GM19468 (cell line): ENCODE measurements at regions not wholly inside any gene's neighbourhood (a gene's known extent, or its start where the extent isn't known, plus 50 kb on each side); places are given as distances from the start of the nearest gene placed in this dataset.
"Not testable (repeated sequence)": the region's sequence is repeated elsewhere in the genome, so short reads cannot be mapped to it uniquely, and the experiment has no call there.

ENCODE experiments used
- ATAC-seq: cut with Tn5 transposase; IDR thresholded peaks from one replicate; pipeline ENCODE4 v1.9.1; 2021; ENCODE audit warnings: mild to moderate bottlenecking, moderate library complexity, moderate number of reproducible peaks; ENCODE audit not compliant: unreplicated experiment; ENCODE audit errors: extremely low read depth

- ATAC-seq = no peak
Observed at GRCh38 chr1:219325368-219325742, 151.7 kb downstream of the LYPLAL1 start.

DNA sequence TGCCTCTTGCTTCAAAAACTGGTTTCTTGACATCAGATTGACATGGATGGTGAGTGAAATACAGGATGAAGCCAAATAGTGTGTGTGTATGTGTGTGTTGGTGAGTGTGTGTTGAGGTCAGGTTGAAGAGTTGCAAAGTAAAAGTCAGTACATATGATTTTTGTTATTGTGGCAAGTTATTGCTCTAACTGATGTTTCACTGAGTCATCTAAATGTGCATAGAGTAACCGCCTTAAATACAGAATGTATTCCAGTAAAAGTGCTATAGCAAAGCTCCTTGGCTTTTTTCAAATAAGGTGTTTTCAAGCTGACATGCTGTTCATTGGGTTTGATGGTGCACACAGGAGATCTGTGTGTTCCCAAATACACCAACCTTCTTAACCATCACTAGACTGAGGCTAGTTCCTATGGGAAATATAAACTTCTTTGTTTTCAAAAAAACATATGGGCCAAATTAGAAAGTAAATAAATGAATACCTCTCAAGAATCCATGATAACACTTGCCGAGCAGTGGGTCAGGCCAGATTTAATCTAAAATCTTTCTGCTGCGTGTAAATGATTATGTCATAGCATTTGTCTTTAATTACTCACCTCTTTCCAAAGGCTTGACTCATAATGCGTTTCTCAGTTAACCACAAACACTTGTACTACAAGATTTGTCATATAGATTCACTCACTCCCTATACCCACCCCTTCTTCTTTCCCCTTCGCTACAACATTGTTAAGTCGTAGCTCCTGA, 151.1 kb downstream of the LYPLAL1 start:
- ATAC-seq = no peak

- no peak for ATAC-seq
Observed at GRCh38 chr1:219324171-219324570, 150.5 kb downstream of the LYPLAL1 start.

DNA sequence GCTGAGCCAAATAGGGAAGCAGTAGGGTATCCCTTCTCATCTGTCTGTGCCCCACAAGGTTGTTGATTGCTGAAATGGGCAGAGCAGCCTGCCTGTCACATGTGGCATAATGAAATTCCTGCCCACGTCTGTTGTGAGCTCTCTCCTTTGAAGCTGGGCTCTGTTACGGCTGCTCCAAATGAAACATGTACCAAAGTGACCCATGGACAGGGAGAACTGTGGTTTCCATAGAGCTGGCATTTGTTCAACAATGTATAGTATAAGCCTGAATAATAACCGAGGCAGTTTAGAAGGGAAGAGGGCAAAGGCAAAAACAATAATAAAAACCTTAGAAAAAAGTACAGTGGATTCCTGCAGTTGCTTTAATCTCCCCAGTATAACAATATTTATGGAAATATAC, 149.7 kb downstream of the LYPLAL1 start:
- ATAC-seq = no peak

DNA sequence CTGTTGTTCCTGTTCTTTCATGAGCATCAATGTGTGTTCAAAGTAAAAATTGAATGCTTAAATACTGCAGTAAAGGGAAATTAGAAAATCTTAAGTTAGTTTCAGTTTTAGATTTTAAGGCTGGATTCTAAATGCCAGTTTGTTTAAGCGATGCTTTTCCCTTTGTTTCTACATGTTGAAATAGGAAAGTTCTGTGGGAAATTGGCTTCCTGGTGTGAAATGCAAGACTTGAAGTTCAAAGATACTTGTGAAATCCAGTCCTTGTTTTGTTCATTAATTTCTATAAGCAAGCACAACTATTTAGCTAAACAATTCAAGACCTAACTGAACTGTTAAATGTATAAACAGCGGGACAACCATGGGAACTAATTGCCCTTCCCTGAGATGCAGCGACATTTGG, 149.1 kb downstream of the LYPLAL1 start:
- ATAC-seq = no peak

DNA sequence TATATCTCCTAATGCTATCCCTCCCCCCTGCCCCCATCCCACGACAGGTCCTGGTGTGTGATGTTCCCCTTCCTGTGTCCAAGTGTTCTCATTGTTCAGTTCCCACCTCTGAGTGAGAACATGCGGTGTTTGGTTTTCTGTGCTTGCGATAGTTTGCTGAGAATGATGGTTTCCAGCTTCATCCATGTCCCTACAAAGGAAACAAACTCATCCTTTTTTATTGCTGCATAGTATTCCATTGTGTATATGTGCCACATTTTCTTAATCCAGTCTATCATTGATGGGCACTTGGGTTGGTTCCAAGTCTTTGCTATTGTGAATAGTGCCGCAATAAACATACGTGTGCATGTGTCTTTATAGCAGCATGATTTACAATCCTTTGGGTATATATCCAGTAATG, 146.9 kb downstream of the LYPLAL1 start:
- ATAC-seq = not testable (repeated sequence)

- ATAC-seq = no peak
Observed at GRCh38 chr1:219318826-219319225, 145.1 kb downstream of the LYPLAL1 start.

- no peak for ATAC-seq
Observed at GRCh38 chr1:219317762-219318353, 144.2 kb downstream of the LYPLAL1 start.

- ATAC-seq = no peak
Observed at GRCh38 chr1:219316066-219316465, 142.4 kb downstream of the LYPLAL1 start.

GRCh38 chr1:219313961-219314360, 140.3 kb downstream of the LYPLAL1 start:
- ATAC-seq = no peak

DNA sequence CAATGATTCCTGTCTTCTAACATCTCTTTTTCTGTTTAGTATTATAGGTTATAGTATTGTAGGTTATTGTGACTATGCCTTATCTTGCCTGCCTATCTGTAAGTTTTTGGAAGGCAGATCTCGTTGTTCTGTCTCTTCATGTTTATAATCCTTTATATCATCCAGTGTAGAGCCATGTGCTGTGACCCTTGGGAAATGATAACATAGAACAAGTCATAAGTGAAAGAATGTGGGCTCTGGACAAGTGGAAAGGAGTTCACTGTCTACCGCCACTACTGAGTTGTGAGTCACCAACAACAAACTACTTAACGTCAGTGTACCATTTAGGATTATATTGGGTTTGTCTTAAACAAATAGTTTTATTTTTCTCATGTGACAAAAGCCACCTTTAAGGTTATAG, 139.3 kb downstream of the LYPLAL1 start:
- no peak for ATAC-seq

DNA sequence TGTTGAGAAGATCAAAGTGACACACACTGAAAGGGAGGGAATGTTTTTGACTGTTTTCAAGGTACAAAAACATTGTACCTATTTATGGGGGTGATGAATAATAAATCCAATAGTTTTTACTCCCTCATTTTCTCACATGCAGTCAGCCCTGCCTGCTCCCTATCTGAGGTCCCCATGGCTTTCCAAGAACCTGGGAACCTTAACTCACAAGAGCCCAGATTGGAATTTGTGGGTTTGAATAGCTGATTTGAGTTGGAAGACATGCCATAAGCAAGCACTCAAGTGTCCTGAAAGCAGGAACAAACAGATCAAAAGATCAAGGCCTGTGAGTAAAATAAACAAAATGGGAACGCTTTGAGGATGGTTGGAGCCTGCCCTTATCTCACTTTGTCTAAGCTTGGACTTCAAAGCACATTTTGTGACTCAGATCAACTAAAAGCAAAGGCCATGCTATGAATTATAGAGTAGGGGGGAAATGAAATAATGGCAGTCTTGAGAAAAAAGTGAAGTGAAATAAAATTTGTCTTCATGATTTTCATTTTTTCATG, 136.6 kb downstream of the LYPLAL1 start:
- ATAC-seq = no peak

DNA sequence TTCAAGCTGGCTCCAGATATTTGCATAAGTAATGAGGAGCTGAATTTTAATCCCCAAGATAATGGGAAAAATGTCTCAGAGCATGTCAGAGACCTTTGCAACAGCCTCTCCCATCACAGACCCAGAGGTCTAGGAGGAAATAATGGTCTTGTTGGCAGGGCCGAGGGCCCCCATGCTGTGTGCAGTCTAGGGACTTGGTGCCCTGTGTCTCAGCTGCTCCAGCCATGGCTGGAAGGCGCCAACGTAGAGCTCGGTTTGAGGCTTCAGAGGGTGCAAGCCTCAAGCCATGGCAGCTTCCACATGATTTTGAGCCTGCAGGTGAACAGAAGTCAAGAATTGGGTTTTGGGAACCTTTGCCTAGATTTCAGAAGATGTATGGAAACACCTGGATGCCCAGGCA, 134.7 kb downstream of the LYPLAL1 start:
- no peak for ATAC-seq

- no peak for ATAC-seq
Observed at GRCh38 chr1:219304227-219305226, 130.8 kb downstream of the LYPLAL1 start.

DNA sequence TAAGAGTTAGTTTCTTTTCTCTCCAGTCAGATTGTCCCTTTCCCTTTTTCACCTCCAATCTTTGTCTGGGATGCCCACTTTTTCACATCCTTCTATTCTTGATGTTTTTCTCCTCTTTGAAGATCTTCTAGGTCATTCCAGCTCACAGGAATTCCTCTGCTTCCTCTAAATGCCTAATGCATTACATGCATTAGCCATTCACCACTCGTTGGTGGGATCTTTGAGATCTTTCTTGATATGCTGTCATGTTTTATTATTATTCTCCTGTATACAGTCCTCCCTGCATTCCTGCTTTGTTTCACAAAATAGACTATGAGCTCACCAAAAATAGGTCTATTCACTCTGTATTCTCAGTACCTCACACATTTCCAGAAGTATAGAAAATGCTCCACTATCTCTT, 129.0 kb downstream of the LYPLAL1 start:
- ATAC-seq = no peak

DNA sequence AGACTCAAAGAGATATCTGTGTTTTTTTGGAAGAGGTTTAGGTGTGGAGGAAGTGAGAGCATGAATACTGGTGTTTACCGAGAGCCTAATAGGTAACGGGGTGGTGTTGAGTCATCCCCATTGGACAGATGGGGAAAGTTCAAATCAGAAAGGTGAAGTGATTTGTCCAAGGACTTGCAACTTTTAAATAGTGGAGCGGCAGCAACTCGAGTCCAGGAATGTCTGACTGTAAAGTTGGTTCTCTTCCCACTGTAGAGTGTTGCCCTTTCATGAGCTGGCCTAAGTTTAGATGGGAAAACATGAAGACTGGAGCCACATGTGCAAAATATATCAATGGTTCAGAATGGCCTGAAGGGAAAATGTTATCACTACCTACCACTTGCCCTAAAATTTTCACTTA, 125.7 kb downstream of the LYPLAL1 start:
- ATAC-seq = no peak

GRCh38 chr1:219298571-219299148, 125.0 kb downstream of the LYPLAL1 start:
- no peak for ATAC-seq

- ATAC-seq = no peak
Observed at GRCh38 chr1:219296430-219297355, 123.0 kb downstream of the LYPLAL1 start.

DNA sequence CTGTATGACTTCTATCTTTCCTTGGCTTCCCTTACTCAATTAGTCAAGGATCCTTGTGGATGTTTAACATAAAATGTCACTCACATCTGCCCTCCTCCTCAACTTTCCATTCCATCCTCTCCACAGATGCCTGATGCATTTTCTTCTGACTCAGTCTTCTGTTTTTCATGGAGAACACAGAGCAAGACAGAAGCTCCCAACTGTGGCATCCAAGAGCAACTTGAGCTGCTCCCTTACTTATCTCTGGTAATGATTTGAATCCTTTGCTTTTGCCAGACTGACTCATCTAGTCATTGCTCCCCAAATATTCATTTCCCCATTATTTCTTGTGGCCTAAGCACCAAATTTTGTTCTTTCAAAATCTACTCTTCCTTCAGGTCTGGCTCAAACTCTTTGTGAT, 120.6 kb downstream of the LYPLAL1 start:
- ATAC-seq = no peak
